DOHH2 (cell line): ENCODE measurements at regions not wholly inside any gene's neighbourhood (a gene's known extent, or its start where the extent isn't known, plus 50 kb on each side); places are given as distances from the start of the nearest gene placed in this dataset.

Experiments
- CTCF ChIP-seq: fragments of 200-600 bp; sonication (generic); IDR thresholded peaks from one replicate; pipeline ENCODE4 v1.5.1; 2014; ENCODE audit warnings: antibody characterized with exemption, mild to moderate bottlenecking, low read depth, low read length; ENCODE audit not compliant: poor library complexity, severe bottlenecking
- EZH2phosphoT487 ChIP-seq: fragments of 200-600 bp; sonication (generic); IDR thresholded peaks from 2 replicates; pipeline ENCODE4 v1.6.1; 2017; ENCODE audit warnings: borderline replicate concordance, mild to moderate bottlenecking, antibody characterized with exemption, low read length, moderate library complexity, mixed read lengths

- no peak for TF ChIP-seq CTCF
- TF ChIP-seq EZH2phosphoT487, result no peak
Measured at GRCh38 chr10:85080934-85081333, 752.5 kb downstream of the CCSER2 start.
